Uterus (tissue), 3 donors: ENCODE measurements at regions not wholly inside any gene's neighbourhood (a gene's known extent, or its start where the extent isn't known, plus 50 kb on each side); places are given as distances from the start of the nearest gene placed in this dataset.
"Not testable (repeated sequence)": the region's sequence is repeated elsewhere in the genome, so short reads cannot be mapped to it uniquely, and the experiment has no call there.

Experiments used
- DNase-seq, 2 donors: peaks; one replicate each; pipeline ENCODE4 v3.0.0-alpha.2; 2019 to 2020
- H3K27ac ChIP-seq, 2 donors: fragments of 200-600 bp; sonication (generic); 1 replicate in 1 of 2; 2 replicates in 1 of 2; pipeline ENCODE4 v1.5.1; 2016 to 2018
- H3K27me3 ChIP-seq, 2 donors: fragments of 200-600 bp; sonication (generic); one replicate each; pipeline ENCODE4 v1.5.1; 2018 to 2019; ENCODE audit warnings: control low read depth in 1 of 2
- H3K36me3 ChIP-seq, 2 donors: fragments of 200-600 bp; sonication (generic); one replicate each; pipeline ENCODE4 v1.5.1; 2019; ENCODE audit warnings: control low read depth in 1 of 2
- H3K4me1 ChIP-seq, 2 donors: fragments of 200-600 bp; sonication (generic); one replicate each; pipeline ENCODE4 v1.5.1; 2018 to 2019; ENCODE audit warnings: control low read depth in 1 of 2
- H3K4me3 ChIP-seq, 2 donors: fragments of 200-600 bp; sonication (generic); 1 replicate in 1 of 2; 2 replicates in 1 of 2; pipeline ENCODE4 v1.5.1; 2018 to 2019; ENCODE audit warnings: mild to moderate bottlenecking in 1 of 2
- H3K9me3 ChIP-seq, 2 donors: fragments of 200-600 bp; sonication (generic); one replicate each; pipeline ENCODE4 v1.5.1; 2019; ENCODE audit warnings: control low read depth in 1 of 2
- CTCF ChIP-seq, 4 experiments: fragments of 200-600 bp in 2 of 4; fragments of 450-650 bp in 2 of 4; sonication (generic) in 2 of 4; IDR thresholded peaks; one replicate each; pipeline ENCODE4 v1.5.1; 2016 to 2019; ENCODE audit warnings: antibody characterized with exemption in 4 of 4, mild to moderate bottlenecking in 2 of 4, moderate library complexity in 1 of 4
- POLR2A ChIP-seq, 2 donors: fragments of 450-650 bp; IDR thresholded peaks; one replicate each; pipeline ENCODE4 v1.6.1; 2016; ENCODE audit warnings: antibody characterized with exemption in 2 of 2, mild to moderate bottlenecking in 1 of 2, moderate library complexity in 1 of 2
- intact Hi-C: fragments of 100-400 bp; cut with DNase I; formaldehyde crosslinking; loops from one replicate; pipeline ENCODE4 v1.15.1; 2023; ENCODE audit warnings: low total_unique reads
- donor health status: DM: yes; HTN: yes; CAD: no.

- TF ChIP-seq CTCF (IDR thresholded peaks at IDR 0.05): no peak
- TF ChIP-seq POLR2A (IDR thresholded peaks at IDR 0.05): no peak
- Histone ChIP-seq H3K36me3 (no peaks in the 10 kb centered on the region), H3K27me3 (no peaks in the 10 kb centered on the region), H3K9me3 (no peaks in the 10 kb centered on the region), H3K4me1 (no peaks in the 10 kb centered on the region), H3K4me3 (no peak overlapping the region), H3K27ac (no peak overlapping the region)
- intact Hi-C loops: no loop called here
- DNase-seq: no peak
Measured at GRCh38 chr12:67091678-67092077, 177.5 kb upstream of the CAND1 start.

DNA sequence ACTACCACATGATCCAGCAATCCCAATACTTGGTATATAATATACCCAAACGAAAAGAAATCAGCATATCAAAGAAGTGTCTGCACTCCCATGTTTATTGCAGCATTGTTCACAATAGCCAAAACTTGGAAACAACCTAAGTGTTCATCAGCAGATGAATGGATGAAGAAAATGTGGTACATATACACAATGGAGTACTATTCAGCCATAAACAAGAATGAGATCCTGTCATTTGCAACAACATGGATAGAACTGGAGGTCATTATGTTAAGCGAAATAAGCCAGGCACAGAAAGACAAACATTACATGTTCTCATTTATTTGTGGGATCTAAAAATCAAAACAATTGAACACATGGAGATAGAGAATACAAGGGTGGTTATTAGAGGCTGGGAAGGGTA is 176.2 kb upstream of the CAND1 start:
- H3K9me3 ChIP-seq, H3K27ac ChIP-seq, H3K4me1 ChIP-seq, H3K27me3 ChIP-seq, H3K36me3 ChIP-seq, DNase-seq, intact Hi-C loops, H3K4me3 ChIP-seq: not testable (repeated sequence)

DNA sequence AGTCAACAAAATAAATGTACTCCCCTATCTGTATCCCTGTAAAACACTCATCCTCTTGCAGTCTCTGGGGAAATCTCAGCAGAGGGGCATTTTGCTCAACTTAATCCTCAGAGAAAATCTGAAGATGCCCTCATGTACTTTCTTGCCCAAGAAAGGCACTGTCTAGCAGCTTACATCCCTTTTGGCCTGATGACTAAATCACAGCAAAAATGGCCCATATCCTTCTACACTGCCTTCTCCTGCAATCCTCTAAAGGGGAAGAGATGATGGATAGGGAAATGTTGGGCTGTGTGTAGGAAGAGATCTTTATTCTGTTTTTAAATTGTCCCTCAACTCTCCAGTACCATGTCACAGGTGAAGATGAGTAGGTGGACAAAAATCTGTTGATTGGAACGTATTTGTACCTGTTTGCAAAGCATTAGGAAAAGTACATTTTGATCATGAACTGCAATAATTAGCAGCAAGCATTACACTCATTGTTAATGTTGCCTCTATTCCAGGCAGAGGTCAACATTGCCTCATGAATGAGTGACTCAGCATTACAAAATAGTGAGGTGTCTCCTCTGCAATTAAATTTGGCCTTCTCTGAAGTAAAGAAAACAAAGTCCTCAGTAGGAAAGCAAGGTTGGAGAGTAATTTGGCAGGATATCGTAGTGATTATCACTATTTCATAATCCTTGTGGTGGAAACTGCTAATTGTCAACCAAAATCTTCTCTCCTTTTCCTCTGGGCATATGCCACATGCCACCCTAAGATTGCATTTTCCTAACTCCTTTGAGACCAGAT is 172.4 kb upstream of the CAND1 start:
- DNase-seq: no peak
- H3K4me3 ChIP-seq: no peak overlapping the region
- intact Hi-C loops: no loop called here
- TF ChIP-seq CTCF (IDR thresholded peaks at IDR 0.05) (no peak), POLR2A (IDR thresholded peaks at IDR 0.05) (no peak)
- H3K27me3 ChIP-seq: no peaks in the 10 kb centered on the region
- H3K9me3 ChIP-seq: no peaks in the 10 kb centered on the region
- H3K36me3 ChIP-seq: no peaks in the 10 kb centered on the region
- no peaks in the 10 kb centered on the region for H3K4me1 ChIP-seq
- H3K27ac ChIP-seq: no peak overlapping the region

GRCh38 chr12:67099858-67100257 is 169.3 kb upstream of the CAND1 start:
- H3K27ac ChIP-seq: no peak overlapping the region
- H3K27me3 ChIP-seq: no peaks in the 10 kb centered on the region
- no peaks in the 10 kb centered on the region for H3K9me3 ChIP-seq
- TF ChIP-seq POLR2A (IDR thresholded peaks at IDR 0.05) (no peak), CTCF (IDR thresholded peaks at IDR 0.05) (no peak)
- intact Hi-C loops: no loop called here
- no peaks in the 10 kb centered on the region for H3K4me1 ChIP-seq
- DNase-seq: no peak
- no peak overlapping the region for H3K4me3 ChIP-seq
- H3K36me3 ChIP-seq: no peaks in the 10 kb centered on the region

GRCh38 chr12:67103521-67103920 is 165.6 kb upstream of the CAND1 start:
- TF ChIP-seq POLR2A (IDR thresholded peaks at IDR 0.05) (no peak), CTCF (IDR thresholded peaks at IDR 0.05) (no peak)
- Histone ChIP-seq H3K36me3 (no peaks in the 10 kb centered on the region), H3K27ac (no peak overlapping the region), H3K27me3 (no peaks in the 10 kb centered on the region), H3K4me1 (no peaks in the 10 kb centered on the region), H3K4me3 (no peak overlapping the region), H3K9me3 (no peaks in the 10 kb centered on the region)
- no peak for DNase-seq
- intact Hi-C loops: no loop called here

GRCh38 chr12:67107235-67107634 is 161.9 kb upstream of the CAND1 start:
- H3K9me3 ChIP-seq: no peaks in the 10 kb centered on the region
- H3K4me3 ChIP-seq: no peak overlapping the region
- H3K27me3 ChIP-seq: no peaks in the 10 kb centered on the region
- no peaks in the 10 kb centered on the region for H3K4me1 ChIP-seq
- H3K27ac ChIP-seq: no peak overlapping the region
- TF ChIP-seq CTCF (IDR thresholded peaks at IDR 0.05): no peak
- TF ChIP-seq POLR2A (IDR thresholded peaks at IDR 0.05): no peak
- intact Hi-C loops: no loop called here
- H3K36me3 ChIP-seq: no peaks in the 10 kb centered on the region
- DNase-seq: no peak
